NCI-H510A treated with DMSO at 0.1 percent for 48 hours (cell line): ENCODE measurements at regions not wholly inside any gene's neighbourhood (a gene's known extent, or its start where the extent isn't known, plus 50 kb on each side); places are given as distances from the start of the nearest gene placed in this dataset.
A peak's percentile ranks its signal among the peaks of the same experiment; 100 is the strongest.
"Not testable (repeated sequence)": the region's sequence is repeated elsewhere in the genome, so short reads cannot be mapped to it uniquely, and the experiment has no call there.

ENCODE experiments used
- DNase-seq: peaks from one replicate; lab custom pipeline; 2025; lab: John Stamatoyannopoulos, UW

DNA sequence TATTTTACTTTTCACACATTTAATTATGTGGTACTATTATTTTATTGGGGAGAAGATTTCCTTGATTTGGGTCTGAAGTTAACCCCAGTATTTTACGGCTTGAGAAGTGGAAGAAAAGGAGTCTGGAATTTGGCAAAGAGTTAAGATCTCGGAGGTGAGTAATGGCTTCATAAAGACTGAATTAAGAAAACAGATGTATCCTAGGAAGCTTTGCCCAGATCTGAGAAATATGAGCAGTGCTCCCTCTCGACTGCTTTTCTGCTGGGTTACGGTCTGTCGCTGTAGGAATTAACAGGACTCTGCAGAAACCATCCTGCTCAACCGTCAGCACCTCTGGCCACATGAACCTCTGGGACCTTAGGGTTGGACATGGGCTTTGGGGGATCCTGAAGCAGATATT lies 163.6 kb upstream of the NDN start:
- DNase-seq, result no peak

DNA sequence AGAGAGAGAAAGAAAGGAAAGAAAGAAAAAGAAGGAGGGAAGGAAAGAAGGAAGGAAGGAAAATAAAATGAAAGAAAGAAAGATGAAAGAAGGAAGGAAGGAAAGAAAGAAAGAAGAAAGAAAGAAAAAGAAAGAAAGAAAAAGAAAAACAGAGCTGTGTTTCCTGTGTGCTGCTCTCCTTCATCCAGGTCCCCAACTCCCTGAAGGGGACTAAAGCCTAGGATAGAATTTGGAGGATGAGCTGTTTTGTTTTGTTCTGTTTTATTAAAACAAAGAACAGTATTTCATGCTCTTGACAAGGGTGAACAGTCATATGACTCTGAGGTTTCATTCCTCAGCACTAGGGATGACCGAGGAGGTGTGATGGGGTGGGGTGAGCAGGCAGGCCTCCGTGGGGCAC lies 164.8 kb upstream of the NDN start:
- no peak for DNase-seq

DNA sequence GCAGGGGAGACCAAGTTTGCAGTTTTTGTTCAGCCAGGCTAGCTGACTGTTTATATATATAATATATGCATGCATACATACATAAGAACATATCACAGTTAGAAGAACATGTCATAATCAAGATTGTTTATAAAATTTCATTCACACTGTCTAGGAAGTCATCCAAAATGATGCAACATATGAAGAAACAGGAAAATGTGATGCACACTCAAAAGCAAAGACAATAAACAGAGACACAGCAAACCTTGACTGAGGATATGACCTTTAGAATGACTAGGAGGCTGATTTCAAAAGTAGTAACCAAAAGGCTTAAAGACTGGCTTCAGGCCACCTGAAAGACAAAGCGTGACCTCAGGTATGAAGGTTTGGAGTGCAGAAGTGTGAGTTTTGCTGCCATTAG lies 166.2 kb upstream of the NDN start:
- no peak for DNase-seq

DNA sequence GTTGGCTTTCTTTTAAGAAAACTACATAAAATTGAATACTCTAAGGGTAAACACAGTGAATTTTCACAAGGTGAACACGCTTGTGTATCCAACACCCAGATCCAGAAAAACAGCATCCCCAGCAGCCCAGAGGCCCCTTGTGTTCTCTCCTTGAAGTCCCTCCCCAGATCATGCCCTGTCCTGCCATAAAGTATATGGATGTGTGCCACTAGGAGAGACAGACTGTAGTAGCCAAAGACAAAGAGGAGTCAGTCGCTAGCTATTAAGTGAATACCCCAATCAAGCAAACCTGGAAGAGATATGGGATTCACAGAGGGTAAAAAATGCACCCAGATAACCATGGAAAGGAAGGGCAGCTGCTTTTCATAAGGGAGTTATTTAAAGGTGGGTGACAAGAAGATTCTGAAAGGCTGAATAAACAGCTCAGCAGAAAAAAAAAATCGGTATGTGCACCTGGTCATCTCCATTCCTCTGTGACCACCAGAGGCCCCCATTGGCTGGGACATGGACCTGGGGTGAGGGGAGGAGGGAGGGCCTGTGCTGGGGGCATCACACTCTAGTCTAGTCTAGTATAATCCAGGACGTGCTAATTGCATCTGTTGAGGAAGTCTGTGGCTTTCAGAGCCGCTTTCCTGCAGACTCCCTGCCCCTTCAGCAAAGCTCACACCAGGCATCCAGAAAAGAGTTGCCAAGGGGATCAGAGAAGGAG lies 167.3 kb upstream of the NDN start:
- no peak for DNase-seq

GRCh38 chr15:23854912-23855659 lies 168.0 kb upstream of the NDN start:
- no peak for DNase-seq

GRCh38 chr15:23855947-23856346 lies 168.8 kb upstream of the NDN start:
- no peak for DNase-seq

DNA sequence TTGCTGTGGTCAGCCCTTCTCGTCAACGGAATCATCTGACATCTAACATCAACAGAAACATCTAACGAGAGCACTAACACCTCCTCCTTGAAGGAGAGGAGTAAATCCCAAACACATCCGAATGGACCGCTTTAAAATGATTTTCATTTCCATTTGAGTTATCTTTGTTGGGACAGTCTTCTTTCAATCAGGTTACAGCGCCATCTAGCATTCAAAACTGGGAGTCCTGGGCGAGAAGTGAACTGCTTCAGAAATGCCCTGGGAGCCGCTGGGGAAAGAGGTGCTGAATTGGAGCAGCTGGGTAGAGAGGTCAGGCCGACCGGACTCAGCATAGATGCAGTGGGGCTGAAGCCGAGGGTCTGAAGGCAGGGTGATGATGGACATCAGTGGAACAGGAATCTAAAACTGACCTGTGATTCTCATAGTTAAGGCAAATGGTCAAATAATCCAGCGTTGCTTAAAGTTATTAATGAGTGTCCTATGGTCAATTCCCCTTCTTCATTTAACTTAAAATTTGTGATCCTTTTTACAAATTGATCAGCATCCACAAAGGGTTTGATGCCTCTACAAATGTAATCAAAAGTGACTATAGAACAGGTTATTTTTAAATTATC lies 170.0 kb upstream of the NDN start:
- DNase-seq, result peak; percentile 23

GRCh38 chr15:23859008-23859407 lies 171.9 kb upstream of the NDN start:
- DNase-seq, result no peak

DNA sequence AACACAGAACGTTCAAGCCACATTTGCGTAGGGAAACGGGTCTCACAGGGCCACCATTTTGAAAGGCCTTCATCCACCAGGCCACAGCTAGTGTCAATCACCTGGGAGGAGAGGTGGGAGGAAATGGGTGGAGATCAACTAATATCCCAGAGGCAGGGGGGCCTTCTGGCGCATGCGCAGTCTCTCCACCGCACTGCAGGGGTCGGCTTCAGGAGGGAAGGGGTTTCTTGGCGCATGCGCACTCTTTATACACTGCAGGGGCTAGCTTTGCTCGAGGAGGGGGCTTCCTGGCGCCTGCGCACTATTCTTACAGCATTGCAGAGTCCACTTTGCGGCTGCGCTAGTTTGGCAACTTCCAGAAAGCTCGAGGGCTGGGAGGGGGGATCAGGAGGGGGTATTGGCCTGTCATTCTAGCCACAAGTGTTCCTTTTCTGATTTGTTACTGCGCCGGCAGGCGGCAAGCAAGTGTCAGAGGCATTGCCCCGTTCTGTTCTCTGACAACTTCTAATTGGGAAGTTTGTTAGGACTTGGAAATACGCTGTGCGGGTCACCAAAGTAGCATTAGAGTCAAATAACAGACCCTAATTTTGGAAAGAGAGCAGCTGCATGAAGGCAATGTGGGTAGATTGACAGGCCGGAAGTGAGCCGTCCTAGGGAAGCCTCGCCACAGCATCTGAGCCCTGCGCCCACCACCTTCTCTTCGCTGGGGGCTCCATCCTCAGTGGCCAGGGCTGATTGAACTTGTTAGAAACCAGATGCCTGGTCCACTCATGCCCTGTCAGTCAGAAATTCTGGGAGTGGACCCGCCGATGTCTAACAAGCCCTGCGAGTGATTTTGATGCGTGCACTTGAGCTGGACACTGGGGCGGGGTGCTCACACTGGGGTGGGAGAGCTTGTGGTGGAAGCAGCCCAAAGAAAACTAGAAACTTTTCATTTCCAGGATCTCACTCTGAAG lies 173.5 kb upstream of the NDN start:
- no peak for DNase-seq

DNA sequence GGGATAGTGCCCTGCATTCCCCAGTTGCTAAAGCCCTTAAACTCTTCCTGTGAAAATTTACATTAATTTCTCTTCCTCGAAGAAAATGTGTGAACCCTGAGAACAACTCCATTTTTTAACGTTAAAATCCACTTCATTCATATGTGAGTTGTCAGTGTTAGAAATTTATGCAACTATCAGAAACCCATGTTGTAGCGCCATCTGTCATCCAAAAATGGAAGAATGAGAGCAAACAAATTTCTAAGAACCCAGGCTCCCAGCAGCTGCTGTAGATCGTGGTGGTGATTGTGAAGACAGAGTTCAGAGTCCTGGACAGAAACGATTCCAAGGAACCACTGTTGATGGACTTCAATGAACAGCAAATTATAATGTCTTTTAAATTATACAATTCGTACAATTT lies 179.7 kb upstream of the NDN start:
- no peak for DNase-seq

DNA sequence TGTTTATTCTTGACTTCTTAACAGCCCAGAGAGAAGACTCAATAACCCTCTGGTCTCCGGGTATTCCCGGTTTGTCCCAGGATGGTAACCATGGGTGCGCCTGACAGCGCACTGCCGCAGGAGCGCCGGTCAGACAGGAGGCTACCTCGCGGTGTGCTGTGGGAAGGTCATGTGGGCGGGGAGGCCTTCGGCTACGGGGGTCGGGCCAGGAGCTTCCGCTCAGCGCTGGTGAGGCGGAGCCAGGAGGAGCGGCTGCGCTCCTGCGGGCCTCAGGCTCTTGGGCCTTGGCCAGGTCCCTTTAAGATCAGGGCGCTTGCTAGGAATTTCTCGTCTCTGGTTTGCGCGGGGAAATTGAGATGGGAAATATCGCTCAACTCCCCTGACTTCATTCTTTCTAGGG lies 182.3 kb upstream of the NDN start:
- peak; percentile 32 for DNase-seq

DNA sequence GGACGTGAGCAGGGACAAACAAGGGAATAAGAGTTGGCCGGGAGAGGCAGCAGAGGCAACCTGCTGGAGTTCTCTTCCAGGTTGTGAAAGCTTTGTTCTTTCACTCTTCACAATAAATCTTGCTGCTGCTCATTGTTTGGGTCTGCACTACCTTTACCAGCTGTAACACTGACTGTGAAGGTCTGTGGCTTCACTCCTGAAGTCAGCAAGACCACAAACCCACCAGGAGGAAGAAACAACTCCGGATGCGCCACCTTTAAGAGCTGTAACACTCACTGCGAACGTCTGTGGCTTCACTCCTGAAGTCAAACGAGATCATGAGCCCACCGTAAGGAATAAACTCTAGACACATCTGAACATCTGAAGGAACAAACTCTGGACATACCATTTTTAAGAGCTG lies 186.5 kb upstream of the NDN start:
- not testable (repeated sequence) for DNase-seq

GRCh38 chr15:23877502-23878412 lies 190.7 kb upstream of the NDN start:
- DNase-seq, result peak; percentile 50

GRCh38 chr15:23881291-23881690 lies 194.2 kb upstream of the NDN start:
- no peak for DNase-seq

DNA sequence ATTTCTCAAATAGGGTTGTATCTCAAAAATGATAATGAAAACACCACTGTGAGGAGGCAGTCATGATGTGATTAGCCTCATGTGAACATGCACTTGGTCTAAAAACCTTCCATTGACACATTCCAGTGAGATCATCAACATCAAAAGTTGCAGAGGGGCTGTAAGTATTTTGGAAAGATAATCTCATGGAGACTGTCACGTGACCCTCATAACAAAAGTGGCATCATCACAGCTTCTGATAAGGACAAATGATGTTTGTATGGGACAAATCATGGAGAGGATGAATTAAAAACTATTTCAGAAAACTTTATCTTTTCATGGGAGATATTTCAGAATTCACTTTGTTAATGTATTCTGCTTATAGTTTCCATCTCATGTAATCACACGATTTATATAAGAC lies 203.1 kb upstream of the NDN start:
- DNase-seq, result no peak

DNA sequence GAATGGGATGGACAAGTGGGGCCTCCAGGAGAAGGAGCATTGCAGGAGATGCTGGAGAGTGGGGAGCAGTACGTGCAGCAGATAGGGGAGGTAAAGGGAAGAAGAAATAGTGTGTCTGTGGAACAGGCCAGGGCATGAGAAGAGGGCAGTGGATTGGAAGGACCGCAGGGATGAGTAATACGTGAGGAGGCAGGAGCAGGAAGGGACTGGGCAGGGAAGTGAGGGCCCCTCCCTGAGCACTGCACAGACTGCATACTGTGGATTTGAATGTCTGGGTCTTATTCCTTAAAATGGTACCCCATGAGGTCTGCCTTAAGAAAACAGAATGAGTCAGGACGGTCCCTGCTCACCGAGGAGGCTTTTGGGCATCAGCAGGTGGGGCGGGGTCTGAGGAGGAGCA lies 210.0 kb upstream of the NDN start:
- DNase-seq, result no peak

DNA sequence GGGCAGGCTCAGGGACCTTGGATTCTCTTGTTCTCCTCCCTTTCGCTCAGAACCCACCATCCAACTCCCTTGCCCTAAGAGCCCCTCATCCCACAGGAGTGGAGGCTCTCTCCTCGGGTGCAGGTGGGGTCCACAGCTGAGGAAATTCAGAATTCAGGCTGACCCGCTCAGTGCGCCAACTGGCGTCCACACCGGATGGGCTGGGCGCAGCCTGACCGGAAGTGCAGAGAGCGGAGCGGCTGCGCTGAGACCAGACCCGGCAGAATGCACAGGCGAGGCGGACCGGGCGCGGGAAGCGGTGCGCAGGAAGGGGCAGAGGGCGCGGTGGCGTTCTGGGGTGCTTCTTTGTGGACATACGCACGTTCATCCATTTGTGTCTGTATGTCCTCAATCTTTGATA lies 210.4 kb upstream of the NDN start:
- DNase-seq, result no peak

DNA sequence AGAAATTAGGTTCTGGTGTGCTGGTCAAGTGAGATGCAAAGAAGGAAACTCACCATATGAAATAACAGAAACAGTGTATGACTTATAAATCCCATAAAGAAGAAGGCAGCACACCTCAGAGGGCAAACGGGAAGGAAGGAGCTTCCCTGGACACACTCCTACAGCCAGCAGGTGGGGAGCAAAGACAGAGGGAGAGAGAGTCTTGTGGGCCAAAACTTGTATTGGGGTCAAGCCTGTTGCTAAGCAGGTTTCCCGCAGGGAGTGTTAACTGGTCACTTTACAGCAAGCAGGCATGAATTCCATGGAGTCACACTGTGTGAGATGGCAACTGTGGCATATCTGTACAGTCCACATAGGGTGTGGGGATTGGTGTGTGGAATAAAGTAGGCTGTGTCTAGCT lies 222.9 kb upstream of the NDN start:
- no peak for DNase-seq

DNA sequence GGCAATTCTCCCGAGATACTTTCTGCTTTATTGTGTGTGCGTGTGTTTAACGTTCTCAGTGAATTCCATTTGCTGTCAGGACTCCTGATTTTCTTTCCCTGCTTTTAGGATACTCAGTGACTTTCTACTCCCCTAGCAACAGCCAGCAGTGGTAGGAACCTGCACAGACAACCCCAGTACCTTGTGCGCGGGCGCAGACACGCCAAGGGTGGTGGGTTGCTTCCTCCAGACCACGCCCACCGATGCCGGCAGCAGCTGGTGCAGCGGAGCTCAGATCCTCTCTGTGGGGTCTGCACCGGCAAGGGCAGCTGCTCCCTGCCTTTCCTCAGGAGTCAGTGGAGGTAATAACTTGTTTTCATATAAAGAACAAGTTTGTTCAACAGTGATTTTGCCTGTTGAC lies 225.1 kb upstream of the NDN start:
- no peak for DNase-seq

GRCh38 chr15:23913081-23913480 lies 226.0 kb upstream of the NDN start:
- DNase-seq, result no peak

- DNase-seq, result no peak
Observed at GRCh38 chr15:23913635-23914034, 226.5 kb upstream of the NDN start.
